ENCODE measurements at regions not wholly inside any gene's neighbourhood (a gene's known extent, or its start where the extent isn't known, plus 50 kb on each side); places are given as distances from the start of the nearest gene placed in this dataset.

DNA sequence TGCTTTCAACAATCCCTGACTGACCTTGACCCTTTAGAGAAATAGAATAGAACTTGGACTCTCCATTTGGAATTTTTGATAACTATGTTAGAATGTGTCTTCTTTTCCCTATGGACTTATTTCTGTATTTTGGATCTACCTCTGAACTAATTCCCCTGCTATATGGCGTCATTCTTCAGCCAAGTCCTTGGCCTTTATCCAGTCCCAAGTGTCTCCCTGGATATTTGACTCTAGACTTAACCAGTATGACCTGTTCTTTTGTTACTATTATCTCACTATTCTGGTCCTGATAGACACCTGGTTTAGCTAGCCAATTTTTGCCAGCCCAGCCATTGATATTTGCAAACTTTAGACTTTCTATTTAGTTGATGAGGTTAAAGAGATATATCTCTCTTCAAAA lies 186.8 kb downstream of the KCNS3 start:
- peak overlapping the region; percentile 56 for H3K27ac ChIP-seq
- peaks cover 14% of the 10 kb centered on the region for H3K4me1 ChIP-seq
- no peak for DNase-seq
- H3K36me3 ChIP-seq = no peaks in the 10 kb centered on the region
- no peak for ATAC-seq
- intact Hi-C loops (cut with DNase I) = no loop called here
- H3K4me3 ChIP-seq = no peak overlapping the region
- H3K9me3 ChIP-seq = no peaks in the 10 kb centered on the region
- no peaks in the 10 kb centered on the region for H3K27me3 ChIP-seq
- TF ChIP-seq CTCF (IDR thresholded peaks at IDR 0.05) = no peak

DNA sequence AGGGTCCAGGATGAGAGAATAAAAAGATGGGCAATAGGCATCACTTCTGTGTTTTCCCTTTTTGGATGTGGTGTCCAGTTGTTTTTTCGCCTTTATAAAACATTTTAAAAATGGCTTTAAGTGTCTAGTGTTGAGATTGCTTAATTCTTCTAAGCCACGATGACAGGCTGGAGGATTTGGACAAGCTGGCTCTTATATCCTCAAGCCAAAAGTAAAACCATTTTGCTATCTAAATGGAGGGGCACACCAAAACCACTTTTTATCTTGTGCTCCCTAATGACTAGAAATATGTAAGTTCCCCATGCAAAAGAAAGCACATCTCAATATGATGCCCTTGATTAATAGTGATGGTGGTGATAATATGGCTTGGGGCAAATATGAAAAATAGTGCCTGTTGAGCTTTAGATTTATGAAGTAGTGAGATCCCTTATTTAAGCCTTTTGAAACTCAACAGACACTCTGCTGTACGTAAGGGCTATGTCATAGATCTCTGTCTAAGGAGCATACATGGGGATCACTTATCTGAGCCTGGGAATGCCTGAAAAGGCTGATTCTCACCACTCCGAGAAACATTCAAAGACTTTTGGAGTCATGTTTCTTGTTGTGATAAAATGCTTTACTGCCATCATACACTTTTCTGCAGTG lies 185.5 kb downstream of the KCNS3 start:
- H3K9me3 ChIP-seq = no peaks in the 10 kb centered on the region
- H3K27ac ChIP-seq = peak overlapping the region; percentile 19
- no peaks in the 10 kb centered on the region for H3K36me3 ChIP-seq
- ATAC-seq = no peak
- DNase-seq = no peak
- TF ChIP-seq CTCF (IDR thresholded peaks at IDR 0.05) = no peak
- H3K4me3 ChIP-seq = no peak overlapping the region
- intact Hi-C loops (cut with DNase I) = no loop called here
- no peaks in the 10 kb centered on the region for H3K27me3 ChIP-seq
- H3K4me1 ChIP-seq = peaks cover 13% of the 10 kb centered on the region

- no peak overlapping the region for H3K4me3 ChIP-seq
- H3K27me3 ChIP-seq = no peaks in the 10 kb centered on the region
- no peak for DNase-seq
- ATAC-seq = peak; percentile 54
- peaks cover 10% of the 10 kb centered on the region for H3K4me1 ChIP-seq
- no peak for TF ChIP-seq CTCF (IDR thresholded peaks at IDR 0.05)
- H3K36me3 ChIP-seq = no peaks in the 10 kb centered on the region
- no peak overlapping the region for H3K27ac ChIP-seq
- no peaks in the 10 kb centered on the region for H3K9me3 ChIP-seq
- intact Hi-C loops (cut with DNase I) = no loop called here
These were observed 184.4 kb downstream of the KCNS3 start for GRCh38 chr2:18062892-18063291.

DNA sequence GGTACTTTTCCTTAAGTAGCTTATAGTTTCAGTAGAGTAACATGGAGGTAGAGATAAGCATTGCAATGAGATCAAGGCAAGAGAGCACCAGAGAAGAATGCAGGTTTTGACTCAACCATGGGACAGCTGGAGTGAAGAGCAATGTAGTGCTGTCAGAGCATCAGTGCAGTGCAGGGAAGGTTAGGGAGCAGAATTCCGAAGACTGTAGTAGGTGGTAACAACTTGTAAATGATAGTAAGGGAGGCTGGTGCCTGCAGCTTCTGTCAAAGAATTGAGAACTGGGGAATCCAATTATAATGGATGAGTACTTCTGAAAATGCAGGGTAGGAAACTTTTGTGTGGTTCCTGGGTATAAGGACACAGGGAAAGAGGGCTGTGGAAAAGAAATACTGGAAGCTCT lies 183.2 kb downstream of the KCNS3 start:
- H3K36me3 ChIP-seq = no peaks in the 10 kb centered on the region
- no peak for TF ChIP-seq CTCF (IDR thresholded peaks at IDR 0.05)
- DNase-seq = no peak
- no peaks in the 10 kb centered on the region for H3K9me3 ChIP-seq
- no peaks in the 10 kb centered on the region for H3K27me3 ChIP-seq
- no peak for ATAC-seq
- no peak overlapping the region for H3K27ac ChIP-seq
- intact Hi-C loops (cut with DNase I) = no loop called here
- H3K4me1 ChIP-seq = peaks cover 10% of the 10 kb centered on the region
- no peak overlapping the region for H3K4me3 ChIP-seq

DNA sequence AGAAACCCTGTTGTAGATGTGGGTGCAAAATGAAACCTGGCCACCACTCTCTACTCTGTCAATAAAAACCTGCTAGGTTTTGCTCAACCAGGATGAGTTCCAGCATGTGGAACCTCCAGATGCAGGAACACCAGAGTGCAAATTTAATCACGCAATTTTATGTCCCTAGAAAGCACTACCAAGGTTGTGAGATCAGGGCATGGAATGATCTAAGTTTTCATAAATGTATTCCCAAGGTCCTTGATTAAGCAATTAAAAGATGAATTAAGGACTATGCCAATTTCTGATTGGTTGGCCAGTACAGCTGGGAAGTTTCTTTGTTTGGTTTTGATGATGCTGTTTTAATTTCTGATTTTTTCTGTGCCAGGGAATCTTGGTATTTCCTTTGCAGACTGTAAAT lies 179.2 kb downstream of the KCNS3 start:
- intact Hi-C loops (cut with DNase I) = no loop called here
- ATAC-seq (no peak), DNase-seq (no peak)
- H3K27me3 ChIP-seq = no peaks in the 10 kb centered on the region
- H3K27ac ChIP-seq = no peak overlapping the region
- H3K9me3 ChIP-seq = no peaks in the 10 kb centered on the region
- no peak for TF ChIP-seq CTCF (IDR thresholded peaks at IDR 0.05)
- H3K4me3 ChIP-seq = no peak overlapping the region
- no peaks in the 10 kb centered on the region for H3K36me3 ChIP-seq
- H3K4me1 ChIP-seq = no peaks in the 10 kb centered on the region

DNA sequence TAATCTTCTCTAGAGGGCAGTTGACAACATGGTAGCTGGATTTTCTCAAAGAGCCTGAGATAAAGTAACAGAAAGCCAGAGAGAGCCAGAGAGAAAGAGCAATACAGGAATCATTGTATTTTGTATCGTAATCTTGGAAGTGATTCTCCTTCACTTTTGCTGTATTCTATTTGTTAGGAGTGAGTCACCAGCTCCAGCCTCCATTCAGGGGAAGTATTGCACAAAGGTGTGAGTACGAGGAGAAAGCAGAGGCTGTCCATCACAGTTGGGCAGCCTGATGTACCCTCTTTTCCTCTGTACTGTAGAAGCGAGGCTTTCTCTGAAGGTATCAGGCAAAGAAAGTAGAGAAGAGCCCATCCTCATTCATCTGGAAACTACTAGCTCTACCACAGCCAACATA lies 176.8 kb downstream of the KCNS3 start:
- no peak overlapping the region for H3K27ac ChIP-seq
- TF ChIP-seq CTCF (IDR thresholded peaks at IDR 0.05) = no peak
- ATAC-seq = no peak

More for the DNA sequence above, 176.8 kb downstream of the KCNS3 start:
- Histone ChIP-seq H3K27me3 (no peaks in the 10 kb centered on the region), H3K36me3 (no peaks in the 10 kb centered on the region), H3K4me1 (no peaks in the 10 kb centered on the region), H3K9me3 (no peaks in the 10 kb centered on the region), H3K4me3 (no peak overlapping the region)
- no peak for DNase-seq
- intact Hi-C loops (cut with DNase I) = no loop called here
